DOHH2 (cell line): ENCODE measurements at regions not wholly inside any gene's neighbourhood (a gene's known extent, or its start where the extent isn't known, plus 50 kb on each side); places are given as distances from the start of the nearest gene placed in this dataset.
"Not testable (repeated sequence)": the region's sequence is repeated elsewhere in the genome, so short reads cannot be mapped to it uniquely, and the experiment has no call there.

Source experiments
- EZH2phosphoT487 ChIP-seq: fragments of 200-600 bp; sonication (generic); IDR thresholded peaks from 2 replicates; pipeline ENCODE4 v1.6.1; 2017; ENCODE audit warnings: borderline replicate concordance, mild to moderate bottlenecking, antibody characterized with exemption, low read length, moderate library complexity, mixed read lengths
- TF ChIP-seq, protein P1 (sequence below): fragments of 200-600 bp; sonication (generic); IDR thresholded peaks from one replicate; pipeline ENCODE4 v1.5.1; 2014; ENCODE audit warnings: antibody characterized with exemption, mild to moderate bottlenecking, low read depth, low read length; ENCODE audit not compliant: poor library complexity, severe bottlenecking

- TF ChIP-seq, protein P1, sequence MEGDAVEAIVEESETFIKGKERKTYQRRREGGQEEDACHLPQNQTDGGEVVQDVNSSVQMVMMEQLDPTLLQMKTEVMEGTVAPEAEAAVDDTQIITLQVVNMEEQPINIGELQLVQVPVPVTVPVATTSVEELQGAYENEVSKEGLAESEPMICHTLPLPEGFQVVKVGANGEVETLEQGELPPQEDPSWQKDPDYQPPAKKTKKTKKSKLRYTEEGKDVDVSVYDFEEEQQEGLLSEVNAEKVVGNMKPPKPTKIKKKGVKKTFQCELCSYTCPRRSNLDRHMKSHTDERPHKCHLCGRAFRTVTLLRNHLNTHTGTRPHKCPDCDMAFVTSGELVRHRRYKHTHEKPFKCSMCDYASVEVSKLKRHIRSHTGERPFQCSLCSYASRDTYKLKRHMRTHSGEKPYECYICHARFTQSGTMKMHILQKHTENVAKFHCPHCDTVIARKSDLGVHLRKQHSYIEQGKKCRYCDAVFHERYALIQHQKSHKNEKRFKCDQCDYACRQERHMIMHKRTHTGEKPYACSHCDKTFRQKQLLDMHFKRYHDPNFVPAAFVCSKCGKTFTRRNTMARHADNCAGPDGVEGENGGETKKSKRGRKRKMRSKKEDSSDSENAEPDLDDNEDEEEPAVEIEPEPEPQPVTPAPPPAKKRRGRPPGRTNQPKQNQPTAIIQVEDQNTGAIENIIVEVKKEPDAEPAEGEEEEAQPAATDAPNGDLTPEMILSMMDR: not testable (repeated sequence)
- not testable (repeated sequence) for TF ChIP-seq EZH2phosphoT487
Observed at GRCh38 chr7:106530183-106530582, 130.8 kb downstream of the CCDC71L start.
